ENCODE measurements at regions not wholly inside any gene's neighbourhood (a gene's known extent, or its start where the extent isn't known, plus 50 kb on each side); places are given as distances from the start of the nearest gene placed in this dataset.

DNA sequence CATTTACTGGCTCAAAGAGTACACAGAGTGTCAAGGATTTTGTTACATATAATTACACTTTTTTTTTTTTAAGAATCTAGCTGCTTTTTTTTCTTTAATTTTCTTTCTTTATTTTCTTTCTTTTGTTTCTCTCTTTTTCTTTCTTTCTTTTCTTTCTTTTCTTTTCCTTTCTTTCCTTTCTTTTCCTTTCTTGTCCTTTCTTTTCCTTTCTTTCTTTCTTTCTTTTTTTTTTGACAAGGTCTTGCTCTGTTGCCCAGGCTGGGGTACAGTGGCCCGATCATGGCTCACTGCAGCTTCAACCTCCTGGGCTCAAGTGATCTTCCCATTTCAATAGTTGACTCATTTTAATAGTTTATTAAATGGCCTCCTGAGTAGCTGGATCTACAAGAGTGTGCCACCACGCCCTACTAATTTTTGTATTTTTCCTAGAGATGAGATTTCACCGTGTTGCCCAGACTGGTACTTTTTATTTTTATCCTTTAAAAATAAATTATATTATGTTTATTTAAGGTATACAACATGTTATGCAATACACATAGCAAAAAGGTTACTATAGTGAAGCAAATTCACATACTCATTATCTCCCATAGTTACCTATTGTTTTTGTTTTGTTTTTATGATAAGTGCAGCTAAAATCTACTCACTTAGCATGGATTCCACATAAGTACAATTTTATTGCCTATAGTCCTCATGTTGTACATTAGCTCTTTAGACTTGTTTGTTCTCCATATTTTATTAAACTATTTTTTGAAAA lies 381.5 kb upstream of the KLF4 start:
- no peaks in the 10 kb centered on the region for H3F3A ChIP-seq (ENCODE audit: control insufficient read depth, insufficient read depth)
- H3K9me2 ChIP-seq (replicated peaks; ENCODE audit: control insufficient read depth, low read length): no peaks in the 10 kb centered on the region
- no peaks in the 10 kb centered on the region for H3K79me2 ChIP-seq (ENCODE audit: control insufficient read depth, low read length)
- H3K27ac ChIP-seq (ENCODE audit: low read depth, low read length): no peak overlapping the region
- no peaks in the 10 kb centered on the region for H4K20me1 ChIP-seq (ENCODE audit: control insufficient read depth, insufficient read depth, low read depth, low read length)
- H3K4me3 ChIP-seq (ENCODE audit: low read length): no peak overlapping the region
- H3K36me3 ChIP-seq (ENCODE audit: control insufficient read depth, low read length): no peaks in the 10 kb centered on the region
- TF ChIP-seq, protein P1, sequence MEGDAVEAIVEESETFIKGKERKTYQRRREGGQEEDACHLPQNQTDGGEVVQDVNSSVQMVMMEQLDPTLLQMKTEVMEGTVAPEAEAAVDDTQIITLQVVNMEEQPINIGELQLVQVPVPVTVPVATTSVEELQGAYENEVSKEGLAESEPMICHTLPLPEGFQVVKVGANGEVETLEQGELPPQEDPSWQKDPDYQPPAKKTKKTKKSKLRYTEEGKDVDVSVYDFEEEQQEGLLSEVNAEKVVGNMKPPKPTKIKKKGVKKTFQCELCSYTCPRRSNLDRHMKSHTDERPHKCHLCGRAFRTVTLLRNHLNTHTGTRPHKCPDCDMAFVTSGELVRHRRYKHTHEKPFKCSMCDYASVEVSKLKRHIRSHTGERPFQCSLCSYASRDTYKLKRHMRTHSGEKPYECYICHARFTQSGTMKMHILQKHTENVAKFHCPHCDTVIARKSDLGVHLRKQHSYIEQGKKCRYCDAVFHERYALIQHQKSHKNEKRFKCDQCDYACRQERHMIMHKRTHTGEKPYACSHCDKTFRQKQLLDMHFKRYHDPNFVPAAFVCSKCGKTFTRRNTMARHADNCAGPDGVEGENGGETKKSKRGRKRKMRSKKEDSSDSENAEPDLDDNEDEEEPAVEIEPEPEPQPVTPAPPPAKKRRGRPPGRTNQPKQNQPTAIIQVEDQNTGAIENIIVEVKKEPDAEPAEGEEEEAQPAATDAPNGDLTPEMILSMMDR (IDR thresholded peaks at IDR 0.05; ENCODE audit: low read depth, low read length, poor library complexity, severe bottlenecking): no peak
- TF ChIP-seq EZH2phosphoT487 (IDR thresholded peaks at IDR 0.05; ENCODE audit: borderline replicate concordance, low read length): no peak
- no peaks in the 10 kb centered on the region for H3K27me3 ChIP-seq (ENCODE audit: control insufficient read depth, low read length)
- H3K9me3 ChIP-seq (ENCODE audit: control insufficient read depth, insufficient read depth, low read length): no peaks in the 10 kb centered on the region
- H3K4me1 ChIP-seq (ENCODE audit: control insufficient read depth, low read length): peaks cover 77% of the 10 kb centered on the region
- H3K4me2 ChIP-seq (ENCODE audit: low read length): peak overlapping the region; percentile 20; the same call in 1 of the 2 replicates

DNA sequence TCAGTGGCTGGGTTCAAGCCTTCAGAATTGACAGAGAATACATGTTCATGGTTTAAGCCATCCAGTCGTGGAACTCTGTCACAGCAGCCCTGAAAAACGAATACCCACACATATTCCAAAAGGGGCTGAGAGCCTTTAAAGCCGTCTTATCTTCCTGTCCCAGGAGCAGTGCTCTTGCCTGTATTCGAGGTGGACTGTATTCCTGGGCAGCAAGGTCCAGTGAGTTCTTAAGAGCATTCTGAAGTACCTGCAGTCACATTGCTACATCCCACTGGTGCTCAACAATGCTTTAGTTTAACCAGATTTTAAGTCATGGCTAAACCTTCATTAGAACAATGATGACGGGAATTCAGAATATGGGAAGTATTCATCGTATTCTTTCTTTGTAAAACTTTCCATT lies 380.7 kb upstream of the KLF4 start:
- Histone ChIP-seq H3K4me1 (ENCODE audit: control insufficient read depth, low read length) (peaks cover 69% of the 10 kb centered on the region), H3K79me2 (ENCODE audit: control insufficient read depth, low read length) (no peaks in the 10 kb centered on the region), H3K36me3 (ENCODE audit: control insufficient read depth, low read length) (no peaks in the 10 kb centered on the region), H3K9me2 (replicated peaks; ENCODE audit: control insufficient read depth, low read length) (no peaks in the 10 kb centered on the region), H3K27me3 (ENCODE audit: control insufficient read depth, low read length) (no peaks in the 10 kb centered on the region), H4K20me1 (ENCODE audit: control insufficient read depth, insufficient read depth, low read depth, low read length) (no peaks in the 10 kb centered on the region), H3K4me2 (ENCODE audit: low read length) (no peak overlapping the region), H3F3A (ENCODE audit: control insufficient read depth, insufficient read depth) (no peaks in the 10 kb centered on the region), H3K27ac (ENCODE audit: low read depth, low read length) (no peak overlapping the region), H3K9me3 (ENCODE audit: control insufficient read depth, insufficient read depth, low read length) (no peaks in the 10 kb centered on the region), H3K4me3 (ENCODE audit: low read length) (no peak overlapping the region)
- TF ChIP-seq, protein P1 (IDR thresholded peaks at IDR 0.05; ENCODE audit: low read depth, low read length, poor library complexity, severe bottlenecking): no peak
- no peak for TF ChIP-seq EZH2phosphoT487 (IDR thresholded peaks at IDR 0.05; ENCODE audit: borderline replicate concordance, low read length)

DNA sequence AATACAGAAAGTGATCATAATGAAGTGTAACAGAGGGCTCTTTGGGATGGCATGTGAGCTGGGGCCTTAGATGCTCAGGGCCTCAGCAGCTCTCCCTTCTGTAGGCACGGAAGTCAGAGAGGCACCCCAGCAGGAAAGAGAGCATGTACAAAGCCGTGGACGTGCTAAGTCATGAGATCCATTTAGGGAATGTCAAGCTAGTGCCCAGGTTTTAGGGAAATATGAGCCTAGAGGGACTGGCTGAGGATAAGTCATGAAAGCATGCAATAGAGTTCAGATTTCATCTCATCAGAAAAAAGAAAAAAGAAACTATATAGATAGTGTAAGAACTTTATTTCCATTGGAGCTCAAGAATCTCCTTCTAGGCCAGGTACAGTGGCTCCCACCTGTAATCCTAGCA lies 379.5 kb upstream of the KLF4 start:
- H3F3A ChIP-seq (ENCODE audit: control insufficient read depth, insufficient read depth): no peaks in the 10 kb centered on the region
- no peaks in the 10 kb centered on the region for H4K20me1 ChIP-seq (ENCODE audit: control insufficient read depth, insufficient read depth, low read depth, low read length)
- no peaks in the 10 kb centered on the region for H3K27me3 ChIP-seq (ENCODE audit: control insufficient read depth, low read length)
- no peaks in the 10 kb centered on the region for H3K79me2 ChIP-seq (ENCODE audit: control insufficient read depth, low read length)
- no peaks in the 10 kb centered on the region for H3K36me3 ChIP-seq (ENCODE audit: control insufficient read depth, low read length)
- peaks cover 58% of the 10 kb centered on the region for H3K4me1 ChIP-seq (ENCODE audit: control insufficient read depth, low read length)
- no peaks in the 10 kb centered on the region for H3K9me2 ChIP-seq (replicated peaks; ENCODE audit: control insufficient read depth, low read length)
- H3K4me2 ChIP-seq (ENCODE audit: low read length): peak overlapping the region; percentile 85
- H3K4me3 ChIP-seq (ENCODE audit: low read length): peak overlapping the region; percentile 61
- no peak overlapping the region for H3K27ac ChIP-seq (ENCODE audit: low read depth, low read length)
- TF ChIP-seq, protein P1 (IDR thresholded peaks at IDR 0.05; ENCODE audit: low read depth, low read length, poor library complexity, severe bottlenecking): no peak
- no peak for TF ChIP-seq EZH2phosphoT487 (IDR thresholded peaks at IDR 0.05; ENCODE audit: borderline replicate concordance, low read length)
- H3K9me3 ChIP-seq (ENCODE audit: control insufficient read depth, insufficient read depth, low read length): no peaks in the 10 kb centered on the region
